EL (cell line): ENCODE measurements at regions not wholly inside any gene's neighbourhood (a gene's known extent, or its start where the extent isn't known, plus 50 kb on each side); places are given as distances from the start of the nearest gene placed in this dataset.
A peak's percentile ranks its signal among the peaks of the same experiment; 100 is the strongest.

ENCODE experiments used
- DNase-seq: peaks from one replicate; pipeline ENCODE4 v3.0.0-alpha.2; 2016

- peak; percentile 21 for DNase-seq
Observed at GRCh38 chrX:46447384-46447783, 97.8 kb downstream of the ZNF674 start.

GRCh38 chrX:46446727-46447378 lies 98.4 kb downstream of the ZNF674 start:
- DNase-seq: peak; percentile 80

GRCh38 chrX:46444011-46444410 lies 101.2 kb downstream of the ZNF674 start:
- DNase-seq: peak; percentile 86

GRCh38 chrX:46436744-46437143 lies 108.5 kb downstream of the ZNF674 start:
- DNase-seq: no peak

GRCh38 chrX:46433892-46434291 lies 111.3 kb downstream of the ZNF674 start:
- peak; percentile 24 for DNase-seq

- peak; percentile 59 for DNase-seq
Observed at GRCh38 chrX:46408553-46409407, 136.4 kb downstream of the ZNF674 start.

GRCh38 chrX:46407753-46408130 lies 137.5 kb downstream of the ZNF674 start:
- peak; percentile 19 for DNase-seq

- DNase-seq: peak; percentile 8
Observed at GRCh38 chrX:46407036-46407752, 138.0 kb downstream of the ZNF674 start.

GRCh38 chrX:46404774-46405173 lies 140.4 kb downstream of the ZNF674 start:
- DNase-seq: no peak

GRCh38 chrX:46400530-46401443 lies 144.4 kb downstream of the ZNF674 start:
- DNase-seq: no peak

GRCh38 chrX:46398874-46399273 lies 146.3 kb downstream of the ZNF674 start:
- no peak for DNase-seq

- DNase-seq: no peak
Observed at GRCh38 chrX:46398126-46398525, 147.1 kb downstream of the ZNF674 start.

- no peak for DNase-seq
Observed at GRCh38 chrX:46386511-46386910, 158.7 kb downstream of the ZNF674 start.

- DNase-seq: no peak
Observed at GRCh38 chrX:46383006-46383405, 162.2 kb downstream of the ZNF674 start.

- no peak for DNase-seq
Observed at GRCh38 chrX:46382595-46382994, 162.6 kb downstream of the ZNF674 start.

- peak; percentile 12 for DNase-seq
Observed at GRCh38 chrX:46381630-46382029, 163.6 kb downstream of the ZNF674 start.

- no peak for DNase-seq
Observed at GRCh38 chrX:46380148-46380752, 165.0 kb downstream of the ZNF674 start.

- peak; percentile 48 for DNase-seq
Observed at GRCh38 chrX:46376246-46376885, 168.9 kb downstream of the ZNF674 start.

- DNase-seq: no peak
Observed at GRCh38 chrX:46375831-46376230, 169.4 kb downstream of the ZNF674 start.

- no peak for DNase-seq
Observed at GRCh38 chrX:46374371-46374770, 170.8 kb downstream of the ZNF674 start.

GRCh38 chrX:46367491-46367890 lies 177.7 kb downstream of the ZNF674 start:
- DNase-seq: no peak
